HG02759 (cell line): ENCODE measurements at regions not wholly inside any gene's neighbourhood (a gene's known extent, or its start where the extent isn't known, plus 50 kb on each side); places are given as distances from the start of the nearest gene placed in this dataset.

Experiments
- ATAC-seq: cut with Tn5 transposase; IDR thresholded peaks from one replicate; pipeline ENCODE4 v1.9.1; 2021; ENCODE audit warnings: mild to moderate bottlenecking, moderate library complexity; ENCODE audit not compliant: unreplicated experiment

- no peak for ATAC-seq
Measured at GRCh38 chr14:26765768-26766520, 168.1 kb upstream of the NOVA1 start.

DNA sequence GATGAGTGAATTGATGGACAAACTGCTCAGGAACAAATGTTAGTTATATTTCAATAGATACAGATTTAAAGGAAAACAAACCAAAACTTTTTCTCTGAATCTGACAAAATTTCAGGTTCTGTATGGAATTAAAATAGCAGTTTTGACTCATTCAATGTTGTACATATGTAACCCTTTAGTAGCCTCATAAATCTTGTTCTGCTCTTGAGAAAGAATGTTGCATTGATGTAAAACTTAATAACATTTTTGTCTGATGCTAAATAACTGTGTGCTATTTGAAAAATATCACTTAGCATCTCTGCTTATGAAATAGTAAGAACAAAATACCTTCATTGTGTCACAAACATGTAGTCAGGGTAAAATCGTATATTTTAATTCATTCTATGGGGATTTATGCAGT is 168.9 kb upstream of the NOVA1 start:
- ATAC-seq: no peak

- no peak for ATAC-seq
Measured at GRCh38 chr14:26773906-26774593, 176.2 kb upstream of the NOVA1 start.

GRCh38 chr14:26775765-26776563 is 178.1 kb upstream of the NOVA1 start:
- no peak for ATAC-seq

GRCh38 chr14:26791117-26791806 is 193.4 kb upstream of the NOVA1 start:
- no peak for ATAC-seq

DNA sequence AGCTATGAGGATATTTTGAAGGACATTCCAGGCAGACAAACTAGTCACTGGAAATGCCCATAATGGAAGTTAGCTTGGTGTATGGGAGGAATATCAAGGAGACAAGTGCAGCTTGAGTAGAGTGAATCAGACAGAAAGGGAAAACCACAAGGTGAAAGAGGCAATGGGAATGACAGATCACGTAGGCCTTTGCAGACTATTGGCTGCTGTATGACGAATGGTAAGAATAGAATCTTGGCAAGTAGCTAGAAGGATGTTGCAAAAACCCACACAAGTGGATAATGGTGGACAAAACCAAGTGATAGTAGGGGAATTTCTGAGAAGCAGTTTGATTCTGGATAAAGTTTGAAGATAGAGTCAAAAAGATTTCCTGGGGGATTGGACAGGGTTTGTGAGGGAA is 196.9 kb upstream of the NOVA1 start:
- ATAC-seq: no peak

- ATAC-seq: no peak
Measured at GRCh38 chr14:26808407-26808806, 210.6 kb upstream of the NOVA1 start.

DNA sequence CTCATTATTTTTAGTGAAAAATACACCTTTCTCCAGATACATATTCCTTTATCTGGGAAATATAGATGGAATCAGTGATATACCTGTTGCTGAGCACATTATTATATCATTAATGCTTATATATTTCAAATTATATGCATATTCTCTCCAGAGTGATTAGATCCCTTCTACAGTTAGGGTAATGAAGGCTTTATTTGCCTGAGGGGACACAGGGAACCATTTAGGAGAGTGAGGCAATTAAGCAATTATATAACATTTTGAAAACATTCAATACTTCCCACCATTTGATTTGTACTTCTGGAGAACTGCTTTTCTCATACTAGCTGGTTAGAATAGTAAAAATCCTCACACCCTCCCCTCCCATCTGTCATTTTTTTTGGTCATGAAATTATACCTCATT is 212.8 kb upstream of the NOVA1 start:
- ATAC-seq: no peak

DNA sequence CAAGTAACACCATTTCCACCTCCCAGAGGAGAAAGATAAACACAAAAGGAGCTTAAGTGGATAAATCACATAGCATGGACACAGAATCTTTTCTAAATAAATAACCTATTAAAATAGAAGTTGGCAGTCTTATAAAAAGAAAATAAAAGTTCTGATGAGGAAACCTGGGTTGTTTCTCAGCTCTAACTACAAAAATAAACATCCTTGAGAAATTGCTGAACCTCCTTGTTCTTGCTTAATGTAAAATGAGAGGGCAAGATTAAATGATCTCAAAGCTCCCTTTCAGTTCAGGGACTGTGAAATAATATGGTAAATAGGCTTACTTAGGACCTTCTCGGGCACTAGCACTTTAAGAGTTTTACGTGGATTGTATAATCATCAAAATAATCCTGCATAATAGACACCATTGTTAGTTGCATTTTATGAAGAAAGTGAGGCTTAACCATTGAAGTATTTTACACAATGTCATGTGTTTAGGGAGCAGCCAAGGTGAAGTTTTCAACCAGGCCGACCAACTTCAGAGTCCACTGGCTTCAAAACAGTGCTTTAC is 214.0 kb upstream of the NOVA1 start:
- ATAC-seq: no peak

GRCh38 chr14:26820138-26820537 is 222.3 kb upstream of the NOVA1 start:
- no peak for ATAC-seq

DNA sequence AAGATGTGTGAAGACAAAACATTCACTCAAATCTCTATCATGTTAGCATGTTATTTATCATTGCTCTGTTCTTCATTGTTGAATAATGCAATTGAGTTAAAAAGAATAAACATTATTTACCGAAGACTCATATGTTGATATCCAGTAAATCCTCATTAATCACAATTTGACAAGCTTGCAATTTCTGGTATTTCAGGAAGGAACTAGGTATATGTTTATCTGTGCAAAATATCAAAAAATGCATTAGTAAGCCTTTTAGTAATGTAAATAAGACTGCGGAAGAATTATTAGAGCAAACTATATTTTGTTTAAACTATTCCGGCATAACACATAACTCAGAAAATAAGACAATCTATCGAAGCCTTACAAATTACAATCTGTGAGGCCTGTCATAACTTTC is 222.7 kb upstream of the NOVA1 start:
- no peak for ATAC-seq

- ATAC-seq: no peak
Measured at GRCh38 chr14:26828741-26829140, 230.9 kb upstream of the NOVA1 start.

- ATAC-seq: no peak
Measured at GRCh38 chr14:26833621-26834176, 235.9 kb upstream of the NOVA1 start.

- ATAC-seq: no peak
Measured at GRCh38 chr14:26835979-26836570, 238.2 kb upstream of the NOVA1 start.

- no peak for ATAC-seq
Measured at GRCh38 chr14:26839481-26839880, 241.6 kb upstream of the NOVA1 start.

DNA sequence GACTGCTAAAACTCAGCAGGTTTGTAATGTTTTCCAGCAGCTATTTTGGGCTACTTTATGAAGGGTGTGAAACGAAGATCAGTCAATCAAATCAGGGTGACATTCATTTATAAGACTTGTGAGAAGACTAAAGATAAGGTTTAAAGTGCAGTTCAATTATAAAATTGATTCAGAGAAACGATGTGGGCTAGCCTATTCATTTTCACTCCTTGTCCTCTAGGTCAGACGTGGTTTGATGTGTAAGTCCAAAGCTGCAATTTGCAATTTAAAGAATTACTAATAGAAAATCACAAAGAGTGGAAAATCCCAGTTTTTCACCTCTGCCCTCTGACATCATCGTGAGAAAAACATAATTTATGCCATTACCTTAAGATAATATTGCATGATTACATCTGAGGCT is 243.5 kb upstream of the NOVA1 start:
- ATAC-seq: no peak

- ATAC-seq: no peak
Measured at GRCh38 chr14:26841920-26842741, 244.3 kb upstream of the NOVA1 start.

DNA sequence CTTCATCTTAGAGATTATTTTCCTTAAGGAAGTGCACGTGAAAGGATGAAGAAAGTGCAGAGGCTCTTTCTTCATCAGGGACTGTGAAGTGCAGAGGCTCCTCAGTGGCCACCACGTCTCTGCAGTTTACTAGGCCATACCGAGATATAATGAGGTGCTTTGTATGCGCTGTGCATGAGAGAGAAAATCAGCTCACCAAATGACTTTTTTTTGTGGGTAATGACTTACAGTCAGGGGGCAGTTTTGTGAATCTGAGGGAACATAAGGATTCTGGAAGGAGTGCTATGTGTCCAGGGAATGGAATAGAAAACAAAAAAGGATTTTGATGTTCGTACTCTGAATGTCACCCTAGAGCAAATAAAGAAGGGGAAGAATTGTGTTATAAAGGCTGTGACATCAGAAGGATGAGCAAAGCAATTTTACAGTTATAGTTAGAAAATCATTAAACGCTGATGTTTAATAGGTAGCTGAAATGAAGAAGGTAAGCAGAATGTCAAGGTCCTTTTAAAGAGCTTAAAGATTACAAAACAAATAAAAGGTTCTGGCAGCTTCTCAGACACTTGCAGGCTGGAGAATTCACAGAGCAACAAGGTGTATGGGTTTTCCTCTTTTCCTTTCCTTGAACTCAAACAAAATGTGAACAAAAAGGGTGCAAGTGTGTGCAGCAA is 247.5 kb upstream of the NOVA1 start:
- no peak for ATAC-seq

- ATAC-seq: no peak
Measured at GRCh38 chr14:26846388-26846787, 248.6 kb upstream of the NOVA1 start.
